ENCODE measurements at regions not wholly inside any gene's neighbourhood (a gene's known extent, or its start where the extent isn't known, plus 50 kb on each side); places are given as distances from the start of the nearest gene placed in this dataset.

DNA sequence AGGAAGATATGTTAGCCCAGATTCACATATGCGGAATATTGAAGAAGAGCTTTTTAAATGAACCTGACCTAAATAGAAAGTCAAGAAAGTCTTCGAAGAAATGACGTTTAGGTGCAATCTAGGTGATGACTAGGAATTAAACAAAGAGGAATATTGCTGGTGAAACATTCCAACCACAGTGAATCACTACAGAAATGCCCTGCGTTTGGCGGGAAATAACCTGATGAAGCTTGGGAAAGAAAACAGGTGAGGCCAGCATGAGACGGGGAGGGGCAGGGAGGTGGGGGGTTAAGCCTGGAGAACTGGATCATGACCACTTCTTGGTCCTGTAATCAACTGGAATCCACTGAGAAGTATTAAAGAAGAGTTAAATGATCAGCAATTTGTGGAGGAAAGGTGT, 299.4 kb upstream of the VSTM2A start:
- TF ChIP-seq CBX3 (IDR thresholded peaks at IDR 0.05; ENCODE audit: borderline replicate concordance, low read depth): no peak
- TF ChIP-seq, protein P1, sequence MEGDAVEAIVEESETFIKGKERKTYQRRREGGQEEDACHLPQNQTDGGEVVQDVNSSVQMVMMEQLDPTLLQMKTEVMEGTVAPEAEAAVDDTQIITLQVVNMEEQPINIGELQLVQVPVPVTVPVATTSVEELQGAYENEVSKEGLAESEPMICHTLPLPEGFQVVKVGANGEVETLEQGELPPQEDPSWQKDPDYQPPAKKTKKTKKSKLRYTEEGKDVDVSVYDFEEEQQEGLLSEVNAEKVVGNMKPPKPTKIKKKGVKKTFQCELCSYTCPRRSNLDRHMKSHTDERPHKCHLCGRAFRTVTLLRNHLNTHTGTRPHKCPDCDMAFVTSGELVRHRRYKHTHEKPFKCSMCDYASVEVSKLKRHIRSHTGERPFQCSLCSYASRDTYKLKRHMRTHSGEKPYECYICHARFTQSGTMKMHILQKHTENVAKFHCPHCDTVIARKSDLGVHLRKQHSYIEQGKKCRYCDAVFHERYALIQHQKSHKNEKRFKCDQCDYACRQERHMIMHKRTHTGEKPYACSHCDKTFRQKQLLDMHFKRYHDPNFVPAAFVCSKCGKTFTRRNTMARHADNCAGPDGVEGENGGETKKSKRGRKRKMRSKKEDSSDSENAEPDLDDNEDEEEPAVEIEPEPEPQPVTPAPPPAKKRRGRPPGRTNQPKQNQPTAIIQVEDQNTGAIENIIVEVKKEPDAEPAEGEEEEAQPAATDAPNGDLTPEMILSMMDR (IDR thresholded peaks at IDR 0.05 in 2 of 3, conservative IDR thresholded peaks at IDR 0.05 in 1 of 3; ENCODE audit: control insufficient read depth in 2 of 3, extremely low read depth in 1 of 3, insufficient read depth in 1 of 3, low read depth in 3 of 3, low read length in 3 of 3): no peak
- TF ChIP-seq POLR2AphosphoS5 (IDR thresholded peaks at IDR 0.05; ENCODE audit: low read length): no peak
- TF ChIP-seq, protein P2, sequence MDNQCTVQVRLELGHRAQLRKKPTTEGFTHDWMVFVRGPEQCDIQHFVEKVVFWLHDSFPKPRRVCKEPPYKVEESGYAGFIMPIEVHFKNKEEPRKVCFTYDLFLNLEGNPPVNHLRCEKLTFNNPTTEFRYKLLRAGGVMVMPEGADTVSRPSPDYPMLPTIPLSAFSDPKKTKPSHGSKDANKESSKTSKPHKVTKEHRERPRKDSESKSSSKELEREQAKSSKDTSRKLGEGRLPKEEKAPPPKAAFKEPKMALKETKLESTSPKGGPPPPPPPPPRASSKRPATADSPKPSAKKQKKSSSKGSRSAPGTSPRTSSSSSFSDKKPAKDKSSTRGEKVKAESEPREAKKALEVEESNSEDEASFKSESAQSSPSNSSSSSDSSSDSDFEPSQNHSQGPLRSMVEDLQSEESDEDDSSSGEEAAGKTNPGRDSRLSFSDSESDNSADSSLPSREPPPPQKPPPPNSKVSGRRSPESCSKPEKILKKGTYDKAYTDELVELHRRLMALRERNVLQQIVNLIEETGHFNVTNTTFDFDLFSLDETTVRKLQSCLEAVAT (IDR thresholded peaks at IDR 0.05): no peak
- TF ChIP-seq EGR1 (IDR thresholded peaks at IDR 0.05; ENCODE audit: borderline replicate concordance in 1 of 2, low read depth in 2 of 2, low read length in 2 of 2): no peak
- no peak for TF ChIP-seq EZH2 (IDR thresholded peaks at IDR 0.05; ENCODE audit: borderline replicate concordance, control insufficient read depth, low read depth, low read length)
- TF ChIP-seq, protein P3, sequence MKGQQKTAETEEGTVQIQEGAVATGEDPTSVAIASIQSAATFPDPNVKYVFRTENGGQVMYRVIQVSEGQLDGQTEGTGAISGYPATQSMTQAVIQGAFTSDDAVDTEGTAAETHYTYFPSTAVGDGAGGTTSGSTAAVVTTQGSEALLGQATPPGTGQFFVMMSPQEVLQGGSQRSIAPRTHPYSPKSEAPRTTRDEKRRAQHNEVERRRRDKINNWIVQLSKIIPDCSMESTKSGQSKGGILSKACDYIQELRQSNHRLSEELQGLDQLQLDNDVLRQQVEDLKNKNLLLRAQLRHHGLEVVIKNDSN (IDR thresholded peaks at IDR 0.05; ENCODE audit: borderline replicate concordance, extremely low read length, insufficient read depth, low read depth, low read length): no peak
- TF ChIP-seq ZNF274 (IDR thresholded peaks at IDR 0.05; ENCODE audit: insufficient read depth, insufficient read length): no peak
- no peak for TF ChIP-seq SMARCA5 (IDR thresholded peaks at IDR 0.05)
- TF ChIP-seq CHD1 (IDR thresholded peaks at IDR 0.05; ENCODE audit: low read depth, low read length): no peak
- TF ChIP-seq RFX5 (IDR thresholded peaks at IDR 0.05; ENCODE audit: low read depth, low read length): no peak
- TF ChIP-seq NR2C2 (IDR thresholded peaks at IDR 0.05; ENCODE audit: borderline replicate concordance, control insufficient read depth, insufficient read length, low read depth): no peak
- TF ChIP-seq POLR2A (IDR thresholded peaks at IDR 0.05; ENCODE audit: low read depth, low read length): no peak
- TF ChIP-seq YY1 (IDR thresholded peaks at IDR 0.05; ENCODE audit: low read depth, low read length): no peak

All from GM12878 (cell line).